ENCODE measurements at regions not wholly inside any gene's neighbourhood (a gene's known extent, or its start where the extent isn't known, plus 50 kb on each side); places are given as distances from the start of the nearest gene placed in this dataset.

- TF ChIP-seq, protein P1, sequence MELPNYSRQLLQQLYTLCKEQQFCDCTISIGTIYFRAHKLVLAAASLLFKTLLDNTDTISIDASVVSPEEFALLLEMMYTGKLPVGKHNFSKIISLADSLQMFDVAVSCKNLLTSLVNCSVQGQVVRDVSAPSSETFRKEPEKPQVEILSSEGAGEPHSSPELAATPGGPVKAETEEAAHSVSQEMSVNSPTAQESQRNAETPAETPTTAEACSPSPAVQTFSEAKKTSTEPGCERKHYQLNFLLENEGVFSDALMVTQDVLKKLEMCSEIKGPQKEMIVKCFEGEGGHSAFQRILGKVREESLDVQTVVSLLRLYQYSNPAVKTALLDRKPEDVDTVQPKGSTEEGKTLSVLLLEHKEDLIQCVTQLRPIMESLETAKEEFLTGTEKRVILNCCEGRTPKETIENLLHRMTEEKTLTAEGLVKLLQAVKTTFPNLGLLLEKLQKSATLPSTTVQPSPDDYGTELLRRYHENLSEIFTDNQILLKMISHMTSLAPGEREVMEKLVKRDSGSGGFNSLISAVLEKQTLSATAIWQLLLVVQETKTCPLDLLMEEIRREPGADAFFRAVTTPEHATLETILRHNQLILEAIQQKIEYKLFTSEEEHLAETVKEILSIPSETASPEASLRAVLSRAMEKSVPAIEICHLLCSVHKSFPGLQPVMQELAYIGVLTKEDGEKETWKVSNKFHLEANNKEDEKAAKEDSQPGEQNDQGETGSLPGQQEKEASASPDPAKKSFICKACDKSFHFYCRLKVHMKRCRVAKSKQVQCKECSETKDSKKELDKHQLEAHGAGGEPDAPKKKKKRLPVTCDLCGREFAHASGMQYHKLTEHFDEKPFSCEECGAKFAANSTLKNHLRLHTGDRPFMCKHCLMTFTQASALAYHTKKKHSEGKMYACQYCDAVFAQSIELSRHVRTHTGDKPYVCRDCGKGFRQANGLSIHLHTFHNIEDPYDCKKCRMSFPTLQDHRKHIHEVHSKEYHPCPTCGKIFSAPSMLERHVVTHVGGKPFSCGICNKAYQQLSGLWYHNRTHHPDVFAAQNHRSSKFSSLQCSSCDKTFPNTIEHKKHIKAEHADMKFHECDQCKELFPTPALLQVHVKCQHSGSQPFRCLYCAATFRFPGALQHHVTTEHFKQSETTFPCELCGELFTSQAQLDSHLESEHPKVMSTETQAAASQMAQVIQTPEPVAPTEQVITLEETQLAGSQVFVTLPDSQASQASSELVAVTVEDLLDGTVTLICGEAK (IDR thresholded peaks at IDR 0.05; ENCODE audit: borderline replicate concordance): no peak
- TF ChIP-seq POU2F2 (IDR thresholded peaks at IDR 0.05; ENCODE audit: borderline replicate concordance, low read depth, low read length): no peak
- TF ChIP-seq ZBED1 (IDR thresholded peaks at IDR 0.05; ENCODE audit: borderline replicate concordance): no peak
- no peak for TF ChIP-seq ELK1 (IDR thresholded peaks at IDR 0.05; ENCODE audit: low read depth, low read length)
- no peak for TF ChIP-seq NRF1 (conservative IDR thresholded peaks at IDR 0.05; ENCODE audit: low read depth, low read length)
- TF ChIP-seq SIX5 (IDR thresholded peaks at IDR 0.05; ENCODE audit: low read depth, low read length, severe bottlenecking): no peak
- peak; percentile 33; the same call in 1 of the 2 replicates for TF ChIP-seq RAD21 (IDR thresholded peaks at IDR 0.05; ENCODE audit: insufficient read depth, low read depth, low read length)
- no peak for TF ChIP-seq RAD51 (IDR thresholded peaks at IDR 0.05)
- TF ChIP-seq, protein P2, sequence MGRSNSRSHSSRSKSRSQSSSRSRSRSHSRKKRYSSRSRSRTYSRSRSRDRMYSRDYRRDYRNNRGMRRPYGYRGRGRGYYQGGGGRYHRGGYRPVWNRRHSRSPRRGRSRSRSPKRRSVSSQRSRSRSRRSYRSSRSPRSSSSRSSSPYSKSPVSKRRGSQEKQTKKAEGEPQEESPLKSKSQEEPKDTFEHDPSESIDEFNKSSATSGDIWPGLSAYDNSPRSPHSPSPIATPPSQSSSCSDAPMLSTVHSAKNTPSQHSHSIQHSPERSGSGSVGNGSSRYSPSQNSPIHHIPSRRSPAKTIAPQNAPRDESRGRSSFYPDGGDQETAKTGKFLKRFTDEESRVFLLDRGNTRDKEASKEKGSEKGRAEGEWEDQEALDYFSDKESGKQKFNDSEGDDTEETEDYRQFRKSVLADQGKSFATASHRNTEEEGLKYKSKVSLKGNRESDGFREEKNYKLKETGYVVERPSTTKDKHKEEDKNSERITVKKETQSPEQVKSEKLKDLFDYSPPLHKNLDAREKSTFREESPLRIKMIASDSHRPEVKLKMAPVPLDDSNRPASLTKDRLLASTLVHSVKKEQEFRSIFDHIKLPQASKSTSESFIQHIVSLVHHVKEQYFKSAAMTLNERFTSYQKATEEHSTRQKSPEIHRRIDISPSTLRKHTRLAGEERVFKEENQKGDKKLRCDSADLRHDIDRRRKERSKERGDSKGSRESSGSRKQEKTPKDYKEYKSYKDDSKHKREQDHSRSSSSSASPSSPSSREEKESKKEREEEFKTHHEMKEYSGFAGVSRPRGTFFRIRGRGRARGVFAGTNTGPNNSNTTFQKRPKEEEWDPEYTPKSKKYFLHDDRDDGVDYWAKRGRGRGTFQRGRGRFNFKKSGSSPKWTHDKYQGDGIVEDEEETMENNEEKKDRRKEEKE (IDR thresholded peaks at IDR 0.05): no peak
- no peak for TF ChIP-seq KLF5 (IDR thresholded peaks at IDR 0.05; ENCODE audit: partially characterized antibody)
- TF ChIP-seq, protein P3, sequence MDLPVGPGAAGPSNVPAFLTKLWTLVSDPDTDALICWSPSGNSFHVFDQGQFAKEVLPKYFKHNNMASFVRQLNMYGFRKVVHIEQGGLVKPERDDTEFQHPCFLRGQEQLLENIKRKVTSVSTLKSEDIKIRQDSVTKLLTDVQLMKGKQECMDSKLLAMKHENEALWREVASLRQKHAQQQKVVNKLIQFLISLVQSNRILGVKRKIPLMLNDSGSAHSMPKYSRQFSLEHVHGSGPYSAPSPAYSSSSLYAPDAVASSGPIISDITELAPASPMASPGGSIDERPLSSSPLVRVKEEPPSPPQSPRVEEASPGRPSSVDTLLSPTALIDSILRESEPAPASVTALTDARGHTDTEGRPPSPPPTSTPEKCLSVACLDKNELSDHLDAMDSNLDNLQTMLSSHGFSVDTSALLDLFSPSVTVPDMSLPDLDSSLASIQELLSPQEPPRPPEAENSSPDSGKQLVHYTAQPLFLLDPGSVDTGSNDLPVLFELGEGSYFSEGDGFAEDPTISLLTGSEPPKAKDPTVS (IDR thresholded peaks at IDR 0.05; ENCODE audit: low read depth, low read length): no peak
Measured at GRCh38 chr5:126234563-126235195, 188.5 kb upstream of the GRAMD2B start (continued).

All from GM12878 (cell line).